HL-60 (cell line): ENCODE measurements at regions not wholly inside any gene's neighbourhood (a gene's known extent, or its start where the extent isn't known, plus 50 kb on each side); places are given as distances from the start of the nearest gene placed in this dataset.
A peak's percentile ranks its signal among the peaks of the same experiment; 100 is the strongest.

Experiments used
- DNase-seq, 2 experiments: peaks; one replicate each; pipeline ENCODE4 v3.0.0-alpha.2; 2010 to 2020; ENCODE audit warnings: low read depth in 1 of 2, low spot score in 1 of 2
- H3K27ac ChIP-seq: fragments of 250-450 bp; sonication (Bioruptor Pico); replicated peaks from 2 replicates; pipeline ENCODE4 v1.5.1; 2020; ENCODE audit warnings: mild to moderate bottlenecking, moderate library complexity
- H3K27me3 ChIP-seq: fragments of 250-450 bp; sonication (Bioruptor Pico); 2 replicates; pipeline ENCODE4 v1.5.1; 2021; ENCODE audit warnings: mild to moderate bottlenecking, moderate library complexity; ENCODE audit not compliant: insufficient read depth, poor library complexity, severe bottlenecking
- H3K4me3 ChIP-seq: replicated peaks from 2 replicates; pipeline ENCODE4 v1.5.1; 2011; ENCODE audit warnings: mild to moderate bottlenecking, control low read depth, low read length; ENCODE audit not compliant: insufficient read depth
- CTCF ChIP-seq: IDR thresholded peaks from one replicate; pipeline ENCODE4 v1.5.1; 2011; ENCODE audit warnings: low read length, control low read depth, inconsistent platforms; ENCODE audit not compliant: insufficient read depth
- GABPA ChIP-seq: IDR thresholded peaks from 2 replicates; pipeline ENCODE4 v1.6.1; 2012; ENCODE audit warnings: low read depth
- POLR2AphosphoS5 ChIP-seq: IDR thresholded peaks from 2 replicates; pipeline ENCODE4 v1.6.1; 2012; ENCODE audit warnings: low read depth
- REST ChIP-seq: IDR thresholded peaks from 2 replicates; pipeline ENCODE4 v1.6.1; 2012; ENCODE audit warnings: low read depth; ENCODE audit not compliant: insufficient replicate concordance
- SPI1 ChIP-seq: IDR thresholded peaks from 2 replicates; pipeline ENCODE4 v1.6.1; 2012; ENCODE audit warnings: low read depth, mild to moderate bottlenecking, borderline replicate concordance

- Histone ChIP-seq H3K4me3 (no peak overlapping the region), H3K27ac (no peak overlapping the region), H3K27me3 (no peaks in the 10 kb centered on the region)
- no peak for DNase-seq
- peak; percentile 19 for TF ChIP-seq REST
- no peak for TF ChIP-seq POLR2AphosphoS5
Observed at GRCh38 chr17:73707358-73707757, 63.1 kb upstream of the SDK2 start.

- H3K4me3 ChIP-seq = no peak overlapping the region
- TF ChIP-seq POLR2AphosphoS5 = no peak
- no peak for TF ChIP-seq REST
- peak; percentile 60 for TF ChIP-seq CTCF
- H3K27ac ChIP-seq = no peak overlapping the region
- H3K27me3 ChIP-seq = no peaks in the 10 kb centered on the region
- peak; percentile 43 to 68 for DNase-seq
Observed at GRCh38 chr17:73710095-73710592, 65.9 kb upstream of the SDK2 start.

- Histone ChIP-seq H3K4me3 (no peak overlapping the region), H3K27me3 (no peaks in the 10 kb centered on the region), H3K27ac (no peak overlapping the region)
- DNase-seq = peak in 1 of 2 experiments; percentile 33
- TF ChIP-seq POLR2AphosphoS5 (no peak), REST (no peak), GABPA (no peak), SPI1 (peak; percentile 90), CTCF (no peak)
Observed at GRCh38 chr17:73711184-73711583, 66.9 kb upstream of the SDK2 start.

- Histone ChIP-seq H3K27ac (no peak overlapping the region), H3K27me3 (no peaks in the 10 kb centered on the region), H3K4me3 (no peak overlapping the region)
- TF ChIP-seq REST = no peak
- TF ChIP-seq SPI1 = no peak
- no peak for TF ChIP-seq CTCF
- no peak for TF ChIP-seq POLR2AphosphoS5
- TF ChIP-seq GABPA = no peak
- no peak for DNase-seq
Observed at GRCh38 chr17:73711916-73712315, 67.7 kb upstream of the SDK2 start.
